Upper lobe of left lung (tissue), 4 donors: ENCODE measurements at regions not wholly inside any gene's neighbourhood (a gene's known extent, or its start where the extent isn't known, plus 50 kb on each side); places are given as distances from the start of the nearest gene placed in this dataset.

Source experiments
- CTCF ChIP-seq, 6 experiments: fragments of 450-650 bp in 4 of 6; fragments of 200-600 bp in 2 of 6; sonication (generic) in 2 of 6; IDR thresholded peaks; one replicate each; pipeline ENCODE4 v1.5.1; 2016 to 2019; ENCODE audit warnings: antibody characterized with exemption in 6 of 6
- POLR2AphosphoS5 ChIP-seq, 2 donors: sonication (generic); formaldehyde crosslinking; IDR thresholded peaks; one replicate each; pipeline ENCODE4 v1.5.1; 2017; ENCODE audit warnings: antibody characterized with exemption in 2 of 2

GRCh38 chr15:35973029-35973428 lies 427.1 kb upstream of the DPH6 start:
- TF ChIP-seq CTCF (IDR thresholded peaks at IDR 0.05) (no peak), POLR2AphosphoS5 (IDR thresholded peaks at IDR 0.05) (no peak)
